NCI-H460 (cell line): ENCODE measurements at regions not wholly inside any gene's neighbourhood (a gene's known extent, or its start where the extent isn't known, plus 50 kb on each side); places are given as distances from the start of the nearest gene placed in this dataset.
"Not testable (repeated sequence)": the region's sequence is repeated elsewhere in the genome, so short reads cannot be mapped to it uniquely, and the experiment has no call there.

Experiments
- DNase-seq: peaks from one replicate; pipeline ENCODE4 v3.0.0-alpha.2; 2016; ENCODE audit warnings: low read depth; ENCODE audit errors: extremely low read depth

DNA sequence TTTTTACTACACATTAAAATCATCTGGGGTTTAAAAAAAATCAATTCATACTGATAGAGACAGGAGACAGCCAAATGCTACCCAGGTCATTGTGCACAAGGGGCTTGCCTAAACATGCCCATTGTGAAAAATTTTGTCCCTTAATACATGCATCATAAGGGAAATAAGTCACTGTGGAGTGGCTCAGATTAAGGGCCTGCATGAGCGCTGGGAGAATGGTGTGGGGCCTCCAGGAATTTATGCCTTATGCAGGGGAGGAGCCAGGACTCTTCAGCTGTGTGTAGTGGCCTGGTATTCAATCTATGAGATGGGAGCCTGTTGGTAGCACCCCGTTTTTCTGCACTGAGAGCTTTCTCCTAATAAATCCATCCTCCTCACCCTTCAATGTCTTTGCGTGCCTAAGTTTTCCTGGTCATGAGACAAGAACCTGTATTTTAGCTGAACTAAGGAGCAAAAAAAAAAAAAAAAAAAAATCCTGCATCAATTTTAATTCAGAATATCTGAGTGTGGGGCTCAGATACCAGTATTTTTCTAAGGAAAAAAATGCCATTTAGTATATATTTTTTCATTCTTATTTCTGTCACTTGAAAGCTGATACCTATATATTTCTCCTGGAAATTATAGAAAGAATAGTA is 997.6 kb upstream of the ATXN8OS start:
- no peak for DNase-seq

DNA sequence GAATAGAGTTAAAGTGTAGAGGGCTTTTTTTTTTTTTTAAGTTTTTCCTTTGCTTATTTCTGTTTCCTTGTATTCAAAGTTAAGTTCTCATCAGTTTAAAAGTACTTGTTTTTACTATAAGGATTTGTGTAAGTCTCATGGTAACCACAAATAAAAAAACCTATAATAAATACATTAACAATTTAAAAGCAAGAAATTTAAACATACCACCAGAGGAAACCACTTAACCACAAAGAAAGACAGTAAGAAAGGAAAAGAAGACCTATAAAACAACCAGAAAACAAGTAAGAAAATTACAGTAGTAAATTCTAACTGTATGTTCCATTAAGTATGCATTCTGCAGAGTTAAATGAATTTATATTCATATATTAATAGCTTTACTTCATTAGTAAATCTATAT is 999.1 kb upstream of the ATXN8OS start:
- DNase-seq, result no peak

DNA sequence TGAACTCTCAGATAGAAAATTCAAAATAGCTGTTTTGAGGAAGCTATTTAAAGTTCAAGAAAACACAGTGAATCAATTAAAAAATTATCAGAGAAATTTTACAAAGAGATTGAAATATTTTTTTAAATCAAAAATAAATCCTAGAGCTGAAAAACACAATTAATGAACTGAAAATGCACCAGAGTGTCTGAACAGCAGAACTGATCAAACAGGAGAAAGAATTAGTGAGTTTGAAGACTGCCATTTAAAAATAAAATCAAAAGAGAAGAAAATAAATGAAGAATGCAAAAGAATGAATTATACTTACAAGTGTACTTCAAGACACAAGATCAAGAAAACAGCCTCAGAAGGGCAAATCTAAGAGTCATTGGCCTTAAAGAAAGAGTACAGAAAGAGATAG is 1000.2 kb upstream of the ATXN8OS start:
- DNase-seq, result no peak

DNA sequence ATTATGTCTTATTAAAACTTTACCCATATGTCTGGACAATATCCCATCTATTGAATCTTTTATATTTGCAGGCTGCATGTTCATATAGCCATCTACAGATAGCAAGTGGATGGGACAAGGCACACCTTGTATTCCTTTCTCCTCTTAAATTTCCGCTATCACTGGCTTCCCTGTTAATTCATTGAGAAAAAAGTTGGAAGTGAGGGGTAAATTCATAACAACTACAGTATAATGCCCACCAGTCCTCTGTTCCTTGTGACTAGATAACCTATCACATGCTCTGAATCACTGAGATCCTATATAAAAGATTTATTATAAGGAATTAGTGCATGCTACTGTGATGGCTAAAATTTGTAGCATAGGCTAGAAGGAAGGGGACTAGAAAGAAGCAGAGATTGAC is 1005.8 kb upstream of the ATXN8OS start:
- DNase-seq, result no peak

DNA sequence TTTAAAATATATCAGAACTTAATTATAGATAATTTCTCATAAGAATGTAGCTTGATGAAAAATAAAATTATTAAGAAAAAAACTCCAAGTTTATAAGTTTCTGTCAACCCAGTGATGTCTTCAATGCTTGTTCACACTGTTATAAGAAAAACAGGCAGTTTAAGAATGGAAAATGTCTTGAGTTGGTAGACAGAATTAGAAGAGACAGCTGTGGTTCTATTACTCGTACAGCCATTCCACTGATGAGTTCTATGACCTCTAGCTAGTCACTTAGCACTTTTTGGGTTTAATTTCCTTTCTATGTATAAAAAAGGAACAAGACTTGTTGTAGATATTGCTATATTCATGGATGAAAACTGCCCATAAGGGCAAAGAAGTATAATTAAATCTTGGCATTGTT is 1013.1 kb upstream of the ATXN8OS start:
- DNase-seq, result no peak

DNA sequence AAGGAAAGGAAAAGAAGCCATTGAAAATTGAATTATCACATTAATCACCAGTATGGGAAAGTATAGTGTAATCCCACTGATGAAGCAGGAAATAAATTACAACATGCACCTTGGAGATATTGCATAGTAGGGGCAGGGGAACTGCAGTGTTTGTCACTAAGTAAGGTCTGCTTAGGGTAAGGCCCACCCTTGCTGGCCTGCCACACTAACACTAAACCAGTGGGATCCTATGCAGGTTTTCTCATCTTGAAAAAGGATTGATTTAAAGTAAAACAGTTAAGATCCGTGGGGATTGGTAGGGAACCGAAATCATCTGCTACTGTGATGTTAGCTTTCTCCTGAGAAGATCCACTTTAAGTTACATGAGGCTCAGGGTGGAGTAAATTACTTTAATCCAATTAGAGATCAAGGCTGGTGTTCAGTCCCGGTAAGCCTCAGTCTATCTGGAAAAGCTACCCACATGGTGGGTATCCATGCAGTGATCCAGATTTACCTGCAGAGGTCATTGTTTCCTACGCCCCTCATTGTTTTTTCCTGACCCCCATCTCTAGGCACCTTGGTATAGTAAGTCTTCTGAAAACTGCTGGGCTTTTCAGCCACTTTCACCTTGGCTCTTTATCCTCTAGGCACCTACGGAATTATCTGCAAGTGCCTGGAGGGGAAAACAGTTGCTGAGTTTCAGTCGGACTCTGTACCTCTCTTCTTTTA is 1014.9 kb upstream of the ATXN8OS start:
- no peak for DNase-seq

DNA sequence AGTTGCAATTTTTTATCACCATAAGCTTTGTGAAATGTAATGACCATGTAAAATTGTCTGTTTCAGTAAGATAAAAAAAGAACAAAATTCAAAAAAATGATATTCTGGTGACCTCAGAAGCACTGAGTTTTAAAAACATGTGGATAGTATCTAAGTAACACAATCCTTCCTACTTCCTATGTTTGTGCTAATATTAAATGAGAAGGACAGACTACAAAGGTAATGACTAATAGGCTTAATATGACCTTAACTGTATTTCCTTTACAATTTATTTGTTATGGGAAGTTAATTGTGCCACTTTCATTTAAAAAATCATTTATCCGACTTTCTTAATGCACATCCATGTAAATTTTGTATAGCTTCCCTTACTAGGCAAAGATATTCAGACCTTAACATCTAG is 1030.4 kb upstream of the ATXN8OS start:
- no peak for DNase-seq

DNA sequence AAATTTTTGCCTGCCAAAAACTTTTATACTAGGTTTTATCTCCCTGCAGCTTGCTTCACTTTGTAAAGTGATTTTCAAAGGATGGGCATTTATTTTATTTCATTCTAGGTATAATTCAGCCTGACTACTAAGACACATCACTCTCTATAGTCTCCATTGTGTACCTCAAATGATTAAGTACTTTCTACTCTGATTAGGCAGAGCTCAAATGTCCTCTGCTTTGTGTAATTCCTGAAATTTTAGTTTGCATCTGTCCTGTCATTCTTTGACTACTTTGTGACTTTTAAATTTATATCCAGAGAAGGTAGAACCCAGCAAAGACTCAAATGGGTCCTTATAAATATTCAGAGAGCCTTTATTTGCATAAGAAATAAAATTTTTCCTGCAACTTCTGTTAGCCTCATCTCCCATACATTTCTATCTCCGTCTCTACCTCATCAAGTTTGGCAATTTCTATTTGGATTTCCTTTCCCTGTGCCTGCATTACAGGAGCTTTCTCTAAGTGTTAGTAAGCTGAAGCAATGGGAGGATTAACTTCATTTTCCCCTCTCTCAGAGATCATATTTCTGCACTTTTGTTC is 1038.0 kb upstream of the ATXN8OS start:
- DNase-seq, result no peak

DNA sequence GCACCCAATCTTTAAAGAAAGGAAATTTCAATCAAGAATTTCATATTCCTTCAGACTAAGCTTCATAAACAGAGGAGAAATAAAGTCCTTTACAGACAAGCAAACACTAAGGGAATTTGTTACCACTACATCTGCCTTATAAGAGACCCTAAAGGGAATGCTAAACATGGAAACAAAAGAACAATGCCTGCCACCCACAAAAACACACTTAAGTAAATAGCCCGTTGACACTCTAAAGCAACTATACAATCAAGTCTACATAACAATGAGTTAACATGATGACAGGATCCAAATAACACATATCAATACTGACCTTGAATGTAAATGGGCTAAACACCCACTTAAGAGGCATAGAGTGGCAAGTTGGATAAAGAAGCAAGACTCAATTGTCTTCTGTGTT is 1056.9 kb upstream of the ATXN8OS start:
- no peak for DNase-seq

DNA sequence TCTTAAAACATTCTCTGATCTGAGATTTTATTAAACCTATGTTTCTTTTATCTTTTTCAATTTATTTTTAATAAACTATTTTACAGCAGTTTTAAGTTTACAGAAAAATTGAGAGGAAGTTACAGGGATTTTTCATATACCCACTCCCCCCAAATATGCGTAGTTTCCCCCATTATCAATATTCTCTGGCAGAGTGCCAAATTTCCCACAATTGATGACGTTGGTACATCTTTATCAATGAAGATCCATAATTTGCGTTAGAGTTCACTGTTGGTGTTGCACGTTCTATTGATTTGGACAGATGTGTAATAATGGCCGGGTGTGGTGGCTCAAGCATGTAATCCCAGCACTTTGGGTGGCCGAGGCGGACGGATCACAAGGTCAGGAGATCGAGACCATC is 1063.0 kb upstream of the ATXN8OS start:
- no peak for DNase-seq

DNA sequence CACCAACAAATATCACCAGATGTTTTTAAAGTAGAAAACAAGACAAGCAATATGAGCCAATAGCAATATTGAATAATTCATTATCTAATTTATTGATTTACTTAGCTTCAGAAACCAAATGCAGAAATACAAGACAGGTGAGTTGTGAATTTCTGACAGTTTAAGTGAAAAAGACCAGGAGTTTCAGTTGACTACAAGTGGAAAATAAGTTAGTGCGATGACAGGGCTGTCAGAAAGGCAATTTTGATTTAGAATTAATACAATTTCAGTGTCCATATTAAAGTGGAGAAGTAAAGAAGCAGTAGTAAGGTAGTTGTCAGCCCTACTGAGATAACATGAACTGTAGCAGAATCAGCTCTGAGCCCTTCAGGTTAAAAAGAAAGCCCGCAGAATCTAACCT is 1066.7 kb upstream of the ATXN8OS start:
- DNase-seq, result no peak

DNA sequence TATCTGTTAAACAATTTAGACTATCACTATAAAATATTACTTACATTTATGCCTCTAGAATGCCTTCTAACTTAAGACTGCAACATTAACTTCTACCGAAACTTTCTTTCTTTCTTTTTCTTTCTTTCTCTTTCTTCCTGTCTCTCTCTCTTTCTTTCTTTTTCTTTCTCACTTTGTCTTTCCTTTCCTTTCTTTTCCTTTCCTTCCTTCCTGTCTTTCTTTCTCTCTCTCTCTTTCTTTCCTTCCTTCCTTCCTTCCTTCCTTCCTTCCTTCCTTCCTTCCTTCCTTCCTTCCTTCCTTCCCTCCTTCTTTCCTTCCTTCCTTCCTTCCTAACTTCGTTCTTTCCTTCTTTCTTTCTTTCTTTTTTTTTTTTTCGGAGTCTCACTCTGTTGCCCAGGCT is 1071.9 kb upstream of the ATXN8OS start:
- DNase-seq, result no peak

DNA sequence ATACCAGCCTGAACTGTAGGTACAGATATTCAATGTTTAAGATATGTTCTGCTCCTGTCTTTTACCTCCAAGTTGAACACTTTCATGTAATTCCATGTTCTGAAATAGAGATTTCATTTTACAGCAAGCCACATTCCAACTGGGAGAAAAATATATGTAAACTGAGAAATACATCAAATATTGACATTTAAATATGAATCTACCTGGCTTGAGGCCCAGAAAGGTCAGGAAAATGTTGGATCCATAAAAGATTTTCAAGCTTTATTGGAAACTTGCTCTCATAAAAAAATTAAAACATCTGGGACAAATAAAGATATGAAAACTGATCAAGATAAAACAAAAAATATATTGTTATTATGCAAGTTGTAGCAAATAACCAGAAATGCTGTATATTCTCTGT is 1078.7 kb upstream of the ATXN8OS start:
- DNase-seq, result no peak

DNA sequence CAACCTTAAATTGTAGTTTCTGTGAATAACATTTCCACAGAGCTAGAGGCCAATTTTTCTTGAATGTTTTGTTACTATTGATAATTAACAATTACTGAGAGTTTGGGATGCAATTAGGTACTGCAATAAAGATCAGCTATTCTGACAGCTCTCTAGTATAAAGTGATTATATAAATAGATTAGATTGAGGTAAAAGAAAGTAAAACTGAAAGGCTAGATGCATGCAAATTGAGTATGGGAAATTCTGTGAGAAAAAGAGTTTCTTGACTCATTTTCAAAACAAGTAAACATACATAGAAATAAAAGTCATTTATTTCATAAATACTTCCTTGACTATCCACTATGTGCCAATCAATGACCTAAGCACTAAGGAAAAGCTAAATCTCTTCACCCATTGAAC is 1087.5 kb upstream of the ATXN8OS start:
- DNase-seq, result no peak

DNA sequence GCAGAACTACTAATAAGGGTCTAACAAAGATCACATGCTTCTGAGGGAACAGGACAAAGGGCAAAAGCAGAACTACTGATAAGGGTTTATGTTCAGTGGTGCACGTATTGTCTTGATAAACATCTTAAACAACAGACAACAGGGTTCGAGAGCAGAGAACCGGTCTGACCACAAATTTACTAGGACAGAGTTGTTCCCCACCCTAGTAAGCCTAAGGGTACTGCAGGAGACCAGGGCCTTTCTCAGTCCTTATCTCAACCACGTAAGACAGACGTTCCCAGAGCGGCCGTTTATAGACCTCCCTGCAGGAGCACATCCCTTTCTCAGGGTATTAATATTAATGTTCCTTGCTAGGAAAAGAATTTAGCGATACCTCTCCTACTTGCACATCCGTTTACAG is 1089.5 kb upstream of the ATXN8OS start:
- DNase-seq, result not testable (repeated sequence)

DNA sequence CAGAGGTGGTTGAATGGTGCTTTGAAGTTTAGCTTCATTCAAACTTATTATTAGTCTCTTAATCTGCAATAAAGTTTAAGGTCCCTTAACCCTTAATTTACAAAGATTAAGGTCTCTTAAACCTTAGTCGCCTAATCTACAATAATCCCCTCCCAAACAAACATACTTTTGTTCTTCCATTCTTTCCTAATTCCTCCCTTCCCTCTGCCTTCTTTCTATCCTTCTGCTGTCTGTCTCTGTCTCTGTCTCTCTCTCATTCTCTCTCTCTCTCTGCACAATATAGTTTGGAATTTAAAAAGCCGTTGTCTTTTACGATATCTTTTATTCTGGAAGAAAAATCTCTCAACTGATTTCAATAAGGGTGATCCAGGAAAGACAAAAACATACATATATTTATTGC is 1096.8 kb upstream of the ATXN8OS start:
- no peak for DNase-seq

DNA sequence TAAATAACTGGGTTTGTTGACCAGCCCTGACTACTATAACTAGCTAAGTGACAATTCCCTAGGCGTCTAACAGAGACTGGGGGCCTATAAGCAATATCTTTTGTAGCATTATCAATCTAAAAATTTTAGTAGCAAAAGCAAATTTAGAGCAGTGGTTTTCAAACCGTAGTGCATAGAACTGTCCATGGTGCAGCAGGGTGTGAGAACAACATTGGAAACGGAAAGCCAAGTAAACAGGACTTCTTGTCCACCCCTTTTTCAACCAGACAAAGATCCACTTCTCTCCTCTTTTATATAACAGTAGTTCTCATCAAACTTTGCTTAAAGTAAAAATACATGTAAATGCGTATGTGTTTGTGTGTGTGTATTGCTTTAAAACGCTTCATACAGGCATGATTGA is 1099.1 kb upstream of the ATXN8OS start:
- no peak for DNase-seq

DNA sequence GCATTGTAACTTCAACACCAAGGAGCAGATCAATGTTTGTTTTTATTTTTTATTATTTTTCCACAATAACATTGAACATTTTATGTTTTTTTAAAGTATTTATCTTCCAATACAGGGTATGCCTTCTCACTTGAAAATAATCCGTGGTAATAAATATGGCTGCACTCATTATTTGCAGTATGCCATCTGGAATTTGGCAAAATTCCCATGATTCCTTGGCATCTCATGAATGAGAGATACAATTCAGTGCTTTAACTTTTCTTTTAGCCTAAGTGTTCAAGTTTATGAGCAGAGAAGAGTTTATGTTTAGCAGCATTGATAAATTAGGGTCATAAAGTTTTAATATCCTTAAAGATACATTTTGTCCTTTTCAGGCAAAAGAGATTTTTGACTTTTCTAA is 1109.6 kb upstream of the ATXN8OS start:
- no peak for DNase-seq

DNA sequence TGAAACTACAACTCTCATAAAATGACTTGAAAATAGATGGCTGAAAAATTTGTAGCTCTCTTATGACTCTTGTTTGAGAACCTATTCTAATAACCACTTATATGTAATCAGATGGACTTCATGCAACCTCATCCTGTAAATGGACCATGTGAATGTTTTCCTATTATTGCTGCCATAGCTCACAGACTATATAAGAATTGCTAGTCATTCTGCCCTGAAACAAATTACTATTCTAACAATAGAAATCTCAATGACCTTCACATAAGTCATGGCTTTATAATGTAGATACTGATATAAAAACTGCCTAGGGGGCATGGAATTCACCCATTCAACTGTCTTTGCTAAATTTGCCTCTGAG is 1111.0 kb upstream of the ATXN8OS start:
- no peak for DNase-seq

DNA sequence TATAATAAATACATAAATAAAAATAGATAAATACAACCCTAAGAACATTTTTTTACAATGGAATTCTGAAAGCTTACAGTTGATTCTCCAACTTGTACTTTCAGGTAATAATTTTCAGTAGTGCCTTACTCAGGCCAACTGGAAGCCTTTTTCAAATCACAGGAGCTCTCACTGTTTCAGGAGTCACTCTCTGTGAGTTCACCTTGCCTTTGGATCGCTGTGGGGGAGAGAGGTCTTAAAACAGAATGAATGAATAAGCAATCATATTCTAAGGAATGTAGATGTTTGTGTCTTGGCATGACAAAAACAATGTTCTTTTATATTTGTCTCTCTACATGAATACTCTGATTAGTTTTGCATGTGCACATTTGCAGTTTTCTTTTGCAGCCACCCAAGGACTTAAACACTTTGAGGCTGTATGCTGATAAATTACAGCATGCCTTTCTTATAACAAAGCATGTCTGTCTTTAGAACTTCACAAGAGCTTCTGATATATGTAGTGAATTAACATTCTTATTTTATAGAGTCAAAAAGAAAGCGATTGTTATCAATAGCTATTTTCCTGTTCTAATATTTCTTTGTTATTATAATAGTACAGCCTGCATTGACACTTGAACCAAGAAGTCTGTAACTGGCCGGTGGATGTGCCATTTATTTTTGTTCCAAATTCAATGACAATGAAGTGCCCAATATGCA is 1111.5 kb upstream of the ATXN8OS start:
- DNase-seq, result no peak

DNA sequence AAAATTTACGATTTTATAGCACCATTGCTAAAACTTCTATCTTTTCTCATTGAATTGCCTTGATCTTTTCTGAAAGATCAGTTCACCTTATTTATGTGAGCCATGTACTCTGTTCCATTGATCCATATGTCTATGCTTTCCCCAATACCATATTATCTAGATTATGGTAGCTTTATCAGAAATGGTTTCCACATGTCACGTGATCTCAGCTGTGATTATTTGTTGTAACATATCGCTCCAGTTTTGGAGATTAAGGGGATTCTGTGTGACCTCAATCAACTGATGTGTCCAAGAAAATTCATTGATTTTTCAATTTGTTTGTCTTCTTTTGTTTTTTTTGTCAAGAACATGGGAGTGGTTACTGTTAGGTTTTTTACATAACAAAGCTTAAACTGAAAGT is 1114.5 kb upstream of the ATXN8OS start:
- no peak for DNase-seq

DNA sequence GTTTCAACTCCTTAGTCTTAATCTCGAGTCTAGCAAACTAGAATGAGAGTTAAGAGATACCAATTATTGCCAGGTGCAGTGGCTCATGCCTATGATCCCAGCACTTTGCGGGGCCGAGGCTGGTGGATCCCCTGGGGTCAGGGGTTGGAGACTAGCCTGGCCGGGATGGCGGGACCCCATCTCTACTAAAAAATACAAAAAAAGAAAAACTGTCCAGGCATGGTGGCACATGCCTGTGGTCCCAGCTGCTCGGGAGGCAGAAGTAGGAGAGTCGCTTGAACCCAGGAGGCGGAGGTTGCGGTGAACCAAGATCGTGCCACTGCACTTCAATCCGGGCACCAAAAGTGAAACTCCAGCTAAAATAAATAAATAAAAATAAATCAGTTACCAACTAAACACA is 1119.5 kb upstream of the ATXN8OS start:
- DNase-seq, result no peak
